Cardiac muscle cell (in vitro differentiated cells and primary cell): ENCODE measurements at regions not wholly inside any gene's neighbourhood (a gene's known extent, or its start where the extent isn't known, plus 50 kb on each side); places are given as distances from the start of the nearest gene placed in this dataset.
A peak's percentile ranks its signal among the peaks of the same experiment; 100 is the strongest.

Experiments used
- DNase-seq, 2 donors: peaks; one replicate each; pipeline versions ENCODE4 v3.0.0 to v3.0.0-alpha.2; 2010 to 2017; ENCODE audit warnings: low read depth in 1 of 2, low spot score in 1 of 2
- H3K27ac ChIP-seq: fragments of 200-600 bp; sonication (generic); 2 replicates; pipeline ENCODE4 v1.5.1; 2016
- H3K27me3 ChIP-seq: fragments of 200-600 bp; sonication (generic); 2 replicates; pipeline ENCODE4 v1.6.0; 2016; ENCODE audit warnings: control low read depth
- H3K36me3 ChIP-seq: fragments of 200-600 bp; sonication (generic); 2 replicates; pipeline ENCODE4 v1.5.1; 2016; ENCODE audit warnings: control low read depth
- H3K4me1 ChIP-seq: fragments of 200-600 bp; sonication (generic); 2 replicates; pipeline ENCODE4 v1.8.1; 2017; ENCODE audit warnings: low read depth, mild to moderate bottlenecking, mixed run types
- H3K4me3 ChIP-seq: fragments of 200-600 bp; sonication (generic); 2 replicates; pipeline ENCODE4 v1.5.1; 2016; ENCODE audit warnings: mild to moderate bottlenecking
- H3K9me3 ChIP-seq: fragments of 200-600 bp; sonication (generic); 2 replicates; pipeline ENCODE4 v1.5.1; 2017; ENCODE audit warnings: low read depth, mild to moderate bottlenecking, control low read depth
- CTCF ChIP-seq: IDR thresholded peaks from 2 replicates; pipeline ENCODE4 v1.5.1; 2012; ENCODE audit warnings: low read depth, mild to moderate bottlenecking, low read length

DNA sequence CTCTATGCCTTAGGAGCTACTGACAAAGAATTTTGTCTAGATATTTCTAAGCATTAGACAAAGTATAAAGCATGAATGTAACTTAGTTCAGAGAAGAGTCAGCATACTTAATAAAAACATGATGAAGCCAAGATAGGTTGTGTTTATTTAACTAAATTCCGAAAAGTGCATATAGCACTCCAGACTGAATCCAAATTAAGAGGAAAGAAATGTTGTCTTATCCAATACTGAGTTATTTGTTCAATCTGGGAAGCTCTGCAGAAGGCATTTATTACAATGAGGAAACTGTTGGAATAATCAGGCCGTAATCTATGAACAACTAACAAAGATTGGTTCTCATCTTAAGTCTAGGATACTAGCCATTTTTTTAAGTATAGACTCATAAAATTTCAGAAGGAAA lies 100.2 kb downstream of the TNFSF18 start:
- no peak overlapping the region for H3K4me3 ChIP-seq
- no peak overlapping the region for H3K27ac ChIP-seq
- DNase-seq: no peak
- no peaks in the 10 kb centered on the region for H3K9me3 ChIP-seq
- H3K4me1 ChIP-seq: no peaks in the 10 kb centered on the region
- H3K36me3 ChIP-seq: no peaks in the 10 kb centered on the region
- no peaks in the 10 kb centered on the region for H3K27me3 ChIP-seq
- TF ChIP-seq CTCF: no peak

GRCh38 chr1:172951730-172952365 lies 98.9 kb downstream of the TNFSF18 start:
- H3K4me3 ChIP-seq: no peak overlapping the region
- H3K36me3 ChIP-seq: no peaks in the 10 kb centered on the region
- H3K9me3 ChIP-seq: no peaks in the 10 kb centered on the region
- H3K27me3 ChIP-seq: no peaks in the 10 kb centered on the region
- no peak for TF ChIP-seq CTCF
- peak in 1 of 2 donors; percentile 82 for DNase-seq
- no peaks in the 10 kb centered on the region for H3K4me1 ChIP-seq
- H3K27ac ChIP-seq: no peak overlapping the region

DNA sequence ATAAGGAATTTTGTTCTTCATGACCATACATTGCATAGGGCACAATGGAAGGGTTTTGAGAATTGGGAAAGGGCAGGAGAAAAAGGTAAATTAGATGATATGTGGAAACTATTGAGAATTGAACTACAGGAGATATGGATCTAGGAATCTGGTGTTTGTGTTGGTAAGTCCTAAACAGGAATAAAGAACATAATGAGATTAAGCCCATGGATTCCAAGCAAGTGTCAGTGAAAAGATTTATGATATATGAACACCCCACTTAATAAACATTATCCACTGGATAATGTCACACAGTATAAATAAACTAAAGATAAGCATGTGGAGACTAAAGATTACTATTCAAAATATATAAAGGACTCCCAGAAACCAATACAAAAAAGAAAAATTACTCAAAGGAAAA lies 98.2 kb downstream of the TNFSF18 start:
- H3K36me3 ChIP-seq: no peaks in the 10 kb centered on the region
- no peaks in the 10 kb centered on the region for H3K9me3 ChIP-seq
- no peaks in the 10 kb centered on the region for H3K4me1 ChIP-seq
- no peak for TF ChIP-seq CTCF
- H3K27ac ChIP-seq: no peak overlapping the region
- no peaks in the 10 kb centered on the region for H3K27me3 ChIP-seq
- H3K4me3 ChIP-seq: no peak overlapping the region
- DNase-seq: no peak

DNA sequence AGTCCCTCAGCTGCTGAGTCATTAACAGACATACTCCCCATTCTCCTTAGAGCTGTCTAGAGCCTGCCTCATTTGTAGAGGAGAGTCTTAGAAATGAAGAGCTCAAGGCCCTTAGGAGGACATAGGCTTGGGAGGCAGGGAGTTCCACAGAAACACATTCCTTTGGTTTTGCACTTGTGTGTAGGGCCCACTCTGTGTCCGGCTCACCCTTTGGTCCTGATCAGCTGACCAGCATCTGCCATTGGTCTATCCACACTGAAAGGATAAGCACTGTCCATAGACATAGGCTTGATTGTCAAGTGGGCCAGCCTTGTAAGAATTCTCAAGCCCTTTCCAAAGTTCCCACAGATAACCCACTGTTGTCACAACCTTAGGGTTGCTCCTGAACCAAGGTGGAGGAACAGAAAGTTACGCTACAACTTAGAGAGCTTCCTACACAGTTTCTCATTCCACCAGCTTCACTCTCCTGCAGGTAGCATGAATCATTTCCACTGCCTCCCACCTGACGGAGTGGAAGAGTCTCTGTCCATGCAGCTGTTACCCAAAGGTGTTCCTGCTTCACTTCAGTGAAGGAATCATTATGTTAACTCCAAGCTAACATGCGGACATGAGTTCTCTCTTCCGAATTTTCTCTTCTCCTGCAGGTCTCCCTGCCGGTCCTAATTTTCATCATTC lies 96.1 kb downstream of the TNFSF18 start:
- Histone ChIP-seq H3K4me1 (no peaks in the 10 kb centered on the region), H3K4me3 (no peak overlapping the region), H3K27me3 (no peaks in the 10 kb centered on the region), H3K27ac (no peak overlapping the region), H3K36me3 (no peaks in the 10 kb centered on the region), H3K9me3 (no peaks in the 10 kb centered on the region)
- DNase-seq: no peak
- no peak for TF ChIP-seq CTCF

DNA sequence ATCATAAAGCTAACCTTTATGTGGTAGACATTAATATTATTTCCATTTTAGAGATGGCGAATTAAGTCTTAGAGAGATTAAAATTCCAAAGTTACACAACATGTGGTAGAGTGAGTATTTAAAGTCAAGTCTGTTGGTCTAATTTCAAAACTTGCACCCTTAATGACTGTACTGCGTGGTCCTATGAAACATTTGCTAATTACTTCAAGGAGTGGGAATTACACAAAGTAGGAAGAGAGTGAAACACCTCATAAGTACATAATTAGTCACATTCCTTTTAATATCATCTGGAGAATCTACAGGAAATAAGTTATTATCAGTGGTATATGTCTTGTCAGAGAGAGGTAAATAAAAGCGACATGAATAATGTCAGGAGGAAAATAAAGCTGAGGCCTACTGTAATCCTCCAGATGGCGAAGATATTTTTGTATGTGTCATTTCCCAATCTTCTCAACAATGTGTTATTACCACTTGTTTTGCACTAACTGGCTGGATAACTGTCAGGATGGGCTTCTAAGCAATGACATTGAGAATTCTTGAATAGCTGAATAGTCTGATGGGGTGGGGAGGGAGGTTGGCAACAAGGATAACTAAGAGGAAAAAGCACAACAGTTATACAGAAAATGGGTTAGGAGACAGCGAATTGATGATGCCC lies 95.5 kb downstream of the TNFSF18 start:
- no peaks in the 10 kb centered on the region for H3K4me1 ChIP-seq
- H3K27me3 ChIP-seq: no peaks in the 10 kb centered on the region
- no peak overlapping the region for H3K27ac ChIP-seq
- DNase-seq: peak in 1 of 2 donors; percentile 54
- no peaks in the 10 kb centered on the region for H3K9me3 ChIP-seq
- H3K36me3 ChIP-seq: no peaks in the 10 kb centered on the region
- no peak for TF ChIP-seq CTCF
- no peak overlapping the region for H3K4me3 ChIP-seq
